Parathyroid adenoma (tissue), 2 donors: ENCODE measurements at regions not wholly inside any gene's neighbourhood (a gene's known extent, or its start where the extent isn't known, plus 50 kb on each side); places are given as distances from the start of the nearest gene placed in this dataset.

Experiments used
- H2AFZ ChIP-seq: fragments of 300-600 bp; sonication (generic); one replicate; pipeline ENCODE4 v1.7.0; 2017; ENCODE audit warnings: antibody characterized with exemption, mild to moderate bottlenecking
- H3K27ac ChIP-seq: fragments of 300-600 bp; sonication (generic); one replicate; pipeline ENCODE4 v1.7.0; 2017
- H3K27me3 ChIP-seq: fragments of 300-600 bp; sonication (generic); one replicate; pipeline ENCODE4 v1.7.0; 2017; ENCODE audit warnings: low read length; ENCODE audit not compliant: control insufficient read depth, insufficient read depth
- H3K36me3 ChIP-seq: fragments of 300-600 bp; sonication (generic); one replicate; pipeline ENCODE4 v1.7.0; 2017; ENCODE audit warnings: low read length; ENCODE audit not compliant: control insufficient read depth, insufficient read depth
- H3K4me1 ChIP-seq: fragments of 300-600 bp; sonication (generic); one replicate; pipeline ENCODE4 v1.7.0; 2017; ENCODE audit warnings: control low read depth
- H3K4me2 ChIP-seq: fragments of 300-600 bp; sonication (generic); one replicate; pipeline ENCODE4 v1.7.0; 2017; ENCODE audit warnings: low read length
- H3K4me3 ChIP-seq: fragments of 300-600 bp; sonication (generic); one replicate; pipeline ENCODE4 v1.7.0; 2017; ENCODE audit warnings: low read depth, low read length
- H3K79me2 ChIP-seq: fragments of 300-600 bp; sonication (generic); one replicate; pipeline ENCODE4 v1.7.0; 2017; ENCODE audit warnings: control low read depth
- H3K9ac ChIP-seq: fragments of 300-600 bp; sonication (generic); one replicate; pipeline ENCODE4 v1.7.0; 2017; ENCODE audit warnings: mild to moderate bottlenecking
- H3K9me3 ChIP-seq: fragments of 300-600 bp; sonication (generic); one replicate; pipeline ENCODE4 v1.7.0; 2017; ENCODE audit warnings: low read length; ENCODE audit not compliant: control insufficient read depth
- CTCF ChIP-seq: fragments of 300-600 bp; sonication (generic); IDR thresholded peaks from one replicate; pipeline ENCODE4 v1.7.0; 2017; ENCODE audit warnings: antibody characterized with exemption, mild to moderate bottlenecking
- donor health status: primary hyperparathyroidism.

- Histone ChIP-seq H3K4me3 (no peak overlapping the region), H3K4me1 (no peaks in the 10 kb centered on the region), H3K9me3 (no peaks in the 10 kb centered on the region), H3K9ac (no peak overlapping the region), H2AFZ (no peak overlapping the region), H3K36me3 (no peaks in the 10 kb centered on the region), H3K27me3 (no peaks in the 10 kb centered on the region), H3K4me2 (no peak overlapping the region), H3K79me2 (no peaks in the 10 kb centered on the region), H3K27ac (no peak overlapping the region)
- no peak for TF ChIP-seq CTCF
Observed at GRCh38 chr5:126233256-126233655, 190.0 kb upstream of the GRAMD2B start.

- no peak overlapping the region for H3K4me3 ChIP-seq
- H3K9me3 ChIP-seq, result no peaks in the 10 kb centered on the region
- no peak overlapping the region for H3K27ac ChIP-seq
- no peak for TF ChIP-seq CTCF
- no peaks in the 10 kb centered on the region for H3K4me1 ChIP-seq
- no peaks in the 10 kb centered on the region for H3K36me3 ChIP-seq
- no peak overlapping the region for H2AFZ ChIP-seq
- H3K9ac ChIP-seq, result no peak overlapping the region
- H3K27me3 ChIP-seq, result no peaks in the 10 kb centered on the region
- no peak overlapping the region for H3K4me2 ChIP-seq
- no peaks in the 10 kb centered on the region for H3K79me2 ChIP-seq
Observed at GRCh38 chr5:126234563-126235195, 188.5 kb upstream of the GRAMD2B start.

GRCh38 chr5:126235628-126236027, 187.6 kb upstream of the GRAMD2B start:
- no peak overlapping the region for H3K9ac ChIP-seq
- no peak overlapping the region for H3K4me3 ChIP-seq
- TF ChIP-seq CTCF, result no peak
- no peaks in the 10 kb centered on the region for H3K36me3 ChIP-seq
- no peak overlapping the region for H2AFZ ChIP-seq
- no peaks in the 10 kb centered on the region for H3K27me3 ChIP-seq
- no peak overlapping the region for H3K27ac ChIP-seq
- no peaks in the 10 kb centered on the region for H3K4me1 ChIP-seq
- no peak overlapping the region for H3K4me2 ChIP-seq
- H3K9me3 ChIP-seq, result no peaks in the 10 kb centered on the region
- no peaks in the 10 kb centered on the region for H3K79me2 ChIP-seq

- Histone ChIP-seq H3K4me2 (no peak overlapping the region), H3K27me3 (no peaks in the 10 kb centered on the region), H3K79me2 (no peaks in the 10 kb centered on the region), H3K9me3 (no peaks in the 10 kb centered on the region), H3K4me3 (no peak overlapping the region), H3K9ac (no peak overlapping the region), H3K27ac (no peak overlapping the region), H3K36me3 (no peaks in the 10 kb centered on the region), H2AFZ (no peak overlapping the region), H3K4me1 (no peaks in the 10 kb centered on the region)
- TF ChIP-seq CTCF, result no peak
Observed at GRCh38 chr5:126236994-126237393, 186.2 kb upstream of the GRAMD2B start.

- no peaks in the 10 kb centered on the region for H3K36me3 ChIP-seq
- no peak overlapping the region for H3K9ac ChIP-seq
- H3K27me3 ChIP-seq, result no peaks in the 10 kb centered on the region
- no peaks in the 10 kb centered on the region for H3K9me3 ChIP-seq
- no peak overlapping the region for H3K4me2 ChIP-seq
- H2AFZ ChIP-seq, result no peak overlapping the region
- no peaks in the 10 kb centered on the region for H3K79me2 ChIP-seq
- H3K27ac ChIP-seq, result no peak overlapping the region
- no peak for TF ChIP-seq CTCF
- no peak overlapping the region for H3K4me3 ChIP-seq
- no peaks in the 10 kb centered on the region for H3K4me1 ChIP-seq
Observed at GRCh38 chr5:126248611-126249010, 174.6 kb upstream of the GRAMD2B start.
